ENCODE measurements at regions not wholly inside any gene's neighbourhood (a gene's known extent, or its start where the extent isn't known, plus 50 kb on each side); places are given as distances from the start of the nearest gene placed in this dataset.

GRCh38 chr9:90420211-90420610 lies 222.4 kb downstream of the DIRAS2 start:
- TF ChIP-seq CTCF (IDR thresholded peaks at IDR 0.05) (no peak), POLR2A (IDR thresholded peaks at IDR 0.05) (no peak)

Data from testis (tissue), 2 donors.